GM18867 (cell line): ENCODE measurements at regions not wholly inside any gene's neighbourhood (a gene's known extent, or its start where the extent isn't known, plus 50 kb on each side); places are given as distances from the start of the nearest gene placed in this dataset.

Experiments
- ATAC-seq: cut with Tn5 transposase; IDR thresholded peaks from one replicate; pipeline ENCODE4 v1.9.1; 2021; ENCODE audit warnings: mild to moderate bottlenecking, moderate library complexity; ENCODE audit not compliant: unreplicated experiment

DNA sequence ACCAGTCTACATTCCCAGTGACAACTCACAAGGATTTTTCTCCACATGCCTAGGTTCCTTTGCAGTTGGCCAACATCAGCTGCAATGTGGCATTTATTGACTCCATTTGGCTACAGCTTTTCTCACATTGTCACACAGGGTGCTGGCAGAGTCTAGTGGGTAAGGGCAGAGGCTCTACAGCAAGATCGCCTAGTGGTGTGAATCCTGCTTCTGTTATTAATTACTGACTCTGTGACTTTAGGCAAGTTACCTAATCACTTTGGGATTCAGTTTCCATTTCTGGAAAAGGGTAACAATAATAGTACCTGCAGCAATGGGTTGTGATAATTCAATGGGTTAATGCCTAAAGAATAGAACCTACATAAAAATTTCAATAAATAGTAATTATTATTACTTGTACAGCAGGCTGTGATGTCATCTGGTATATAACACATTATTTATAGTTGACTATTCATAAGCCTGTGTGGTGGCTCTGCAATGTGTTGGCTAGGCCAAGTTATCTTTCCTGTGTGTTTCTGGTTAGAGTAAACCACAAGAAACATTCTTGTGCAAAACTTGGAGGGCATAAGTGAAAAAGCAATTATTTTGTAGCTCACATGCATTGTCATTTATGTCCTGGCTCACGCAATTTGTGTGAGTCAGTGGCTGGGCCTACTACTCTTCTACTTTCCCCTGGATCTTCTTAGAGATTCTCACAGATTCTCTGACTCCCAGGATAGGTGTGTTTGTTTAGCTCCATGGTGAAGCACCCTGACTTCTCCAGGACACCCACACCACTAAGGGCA is 59.5 kb downstream of the PTGS2 start:
- ATAC-seq, result no peak

DNA sequence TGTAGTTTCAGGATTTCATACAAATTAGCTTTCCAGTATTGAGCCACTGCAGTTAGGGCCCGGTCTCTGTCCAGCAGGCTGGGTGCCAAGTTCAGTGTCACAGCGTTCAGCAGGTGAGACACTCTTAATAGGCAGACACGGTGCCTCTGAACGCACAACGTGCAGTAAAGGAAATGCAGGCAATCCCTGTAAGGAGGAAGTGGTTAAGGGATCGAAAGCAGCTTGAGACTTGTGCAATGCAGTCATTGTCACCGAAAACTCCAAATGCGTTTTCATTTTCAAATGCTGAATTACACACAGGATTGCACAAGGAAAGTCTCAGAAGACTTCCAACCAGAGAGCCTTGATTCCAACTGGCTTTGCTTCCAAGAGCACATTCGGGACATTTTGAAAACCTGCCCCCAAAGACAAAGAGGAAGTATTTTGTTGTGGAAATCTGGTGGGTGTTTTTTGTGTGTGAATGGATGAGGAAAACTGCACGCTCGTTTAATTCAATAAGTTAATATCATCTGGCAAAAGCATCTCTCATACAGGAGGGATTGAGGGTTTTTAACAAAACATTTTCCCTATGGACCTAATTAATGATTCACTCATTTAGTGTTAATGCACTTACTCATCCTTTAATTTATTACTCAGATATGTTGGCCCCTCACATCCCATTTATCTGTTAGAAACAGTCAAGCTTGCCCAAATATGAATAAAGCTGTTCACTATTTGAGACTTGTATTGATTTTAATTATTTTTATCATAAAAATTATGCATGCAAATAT is 61.6 kb downstream of the PTGS2 start:
- ATAC-seq, result peak; percentile 99

DNA sequence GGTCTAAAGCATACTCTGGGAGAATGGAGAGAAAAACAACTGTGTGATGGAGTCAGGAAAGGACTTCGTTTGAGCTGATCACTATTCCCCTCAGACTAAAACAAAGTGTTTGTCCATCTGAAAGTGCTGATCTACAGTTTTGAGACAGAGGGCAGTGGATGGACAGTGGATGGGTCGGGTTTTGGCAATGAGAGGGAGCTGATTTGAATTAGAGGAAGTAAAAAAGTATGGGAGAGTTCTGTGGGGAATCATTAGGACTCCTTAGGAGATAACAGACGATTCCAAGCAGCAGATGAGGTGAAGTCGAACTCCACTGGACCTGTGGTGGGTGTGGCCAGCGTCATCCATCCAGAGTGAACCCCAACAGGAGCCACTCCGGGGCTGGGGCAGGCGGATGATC is 62.3 kb downstream of the PTGS2 start:
- peak; percentile 10 for ATAC-seq

DNA sequence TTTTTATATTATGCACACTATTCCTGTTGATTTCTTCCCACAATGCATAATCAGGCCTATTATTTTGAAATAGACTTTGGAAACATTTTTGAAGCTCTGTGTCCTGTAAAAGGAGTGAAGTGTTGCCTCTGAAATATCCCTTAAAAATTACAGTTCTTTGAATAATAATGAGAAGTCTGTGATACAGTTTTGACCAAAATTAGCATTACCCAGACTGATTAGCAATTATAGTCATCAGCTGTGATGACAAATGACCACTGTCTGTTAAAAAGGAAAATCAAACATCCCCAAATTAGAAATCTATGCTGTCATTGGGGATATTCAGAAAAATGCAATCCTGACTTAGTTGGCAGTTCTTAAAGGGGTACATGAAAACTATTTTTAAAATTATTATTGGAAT is 63.7 kb downstream of the PTGS2 start:
- no peak for ATAC-seq

DNA sequence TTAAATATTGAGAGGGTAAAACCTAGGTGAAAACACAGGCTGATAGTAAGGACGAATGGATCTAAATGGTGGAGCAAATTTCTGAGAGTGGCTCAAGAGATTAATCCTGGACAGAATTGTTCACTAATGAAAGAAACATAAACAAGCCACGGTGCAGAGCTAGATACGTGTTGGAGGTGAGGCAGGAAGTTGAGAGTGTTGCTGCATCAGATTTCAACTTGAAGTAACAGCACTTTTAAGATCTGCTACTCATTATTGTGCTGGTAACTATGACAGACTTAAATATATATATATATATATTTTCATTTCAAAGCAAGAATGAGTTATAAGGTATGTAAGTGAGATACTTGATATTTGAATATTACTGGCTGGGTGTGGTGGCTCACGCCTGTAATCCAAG is 64.9 kb downstream of the PTGS2 start:
- no peak for ATAC-seq

DNA sequence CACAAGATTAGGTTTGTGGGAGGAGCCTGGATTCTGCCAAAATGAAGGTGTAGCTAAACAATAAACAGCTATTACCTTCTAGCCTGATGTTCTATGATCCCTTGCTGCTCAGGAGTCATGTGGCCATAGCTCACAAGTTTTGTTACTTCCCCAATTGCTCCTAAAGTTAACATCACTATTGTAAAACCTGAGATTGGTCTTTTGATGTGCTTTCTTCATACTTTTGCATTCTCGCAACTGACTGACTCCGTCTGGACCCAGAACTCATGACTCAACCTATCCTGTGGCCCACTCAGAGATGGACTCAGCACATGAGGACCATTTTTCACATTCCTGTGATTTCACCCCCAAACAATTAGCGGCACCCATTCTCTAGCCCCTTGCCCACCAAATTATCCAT is 69.1 kb downstream of the PTGS2 start:
- no peak for ATAC-seq

DNA sequence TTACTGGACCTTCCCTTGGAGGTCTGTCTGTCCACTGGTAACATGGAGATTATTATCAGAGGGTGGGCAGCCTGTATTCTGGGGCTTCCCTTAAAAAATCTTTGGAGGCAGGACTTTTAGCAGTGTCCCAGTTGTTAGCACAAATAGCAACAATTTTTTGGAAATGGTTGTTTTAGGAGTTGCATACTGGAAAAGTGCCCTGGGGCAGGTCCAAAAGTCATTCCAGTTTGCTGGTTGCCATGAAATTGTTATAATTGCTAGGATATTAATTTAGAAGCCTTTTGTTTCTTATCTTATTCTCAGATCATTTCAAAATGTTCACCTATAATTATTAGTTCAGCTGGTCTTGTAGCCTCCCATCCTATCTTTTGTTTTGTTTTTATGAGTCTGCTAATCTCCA is 71.0 kb downstream of the PTGS2 start:
- no peak for ATAC-seq

DNA sequence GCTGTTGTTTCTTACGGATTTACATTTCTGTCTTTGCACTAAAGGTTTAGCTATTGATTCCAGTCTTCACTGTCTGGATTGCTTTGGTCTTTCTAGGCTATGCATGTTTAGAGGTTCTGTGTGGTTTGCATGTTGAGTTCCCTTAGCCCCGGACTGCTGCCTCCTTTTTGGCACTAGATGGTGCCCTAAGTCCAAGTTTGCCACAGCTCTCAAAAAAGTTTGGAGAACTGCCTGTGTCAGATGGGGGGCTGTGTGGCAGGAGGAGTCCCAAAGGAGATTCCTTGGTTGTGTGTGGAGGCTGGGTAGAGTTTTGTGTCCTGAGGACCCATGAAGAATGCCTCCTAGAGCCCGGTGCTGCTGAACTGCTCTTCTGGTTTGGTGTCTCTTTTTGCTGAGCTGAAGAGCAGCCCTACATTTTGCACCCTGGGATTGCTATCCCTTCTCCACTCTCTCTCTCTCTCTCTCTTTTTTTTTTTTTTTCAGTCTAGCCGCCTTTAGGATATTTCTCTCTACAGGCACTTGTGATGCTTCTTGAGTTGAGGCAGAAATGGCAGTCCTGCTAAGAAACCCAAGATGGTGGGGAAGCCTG is 74.4 kb downstream of the PTGS2 start:
- peak; percentile 91 for ATAC-seq

DNA sequence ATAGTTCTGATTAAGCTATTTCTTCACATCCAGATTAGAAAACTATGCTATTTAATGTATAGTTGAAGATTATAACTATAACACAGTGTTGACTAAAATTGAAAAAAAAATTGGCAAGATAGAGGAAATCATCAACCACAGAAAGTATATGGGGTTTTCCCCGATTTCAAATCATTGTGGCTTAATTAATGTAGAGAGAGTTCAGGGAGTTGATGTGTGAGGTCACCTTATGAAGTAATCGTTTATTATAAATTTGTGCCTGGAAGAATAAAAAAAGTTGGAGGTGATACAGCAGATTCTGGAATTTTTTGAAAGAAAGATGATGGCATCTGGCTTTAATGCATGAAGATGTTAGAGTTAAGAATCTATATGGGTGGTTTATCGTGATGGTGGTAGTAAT is 84.3 kb downstream of the PTGS2 start:
- peak; percentile 84 for ATAC-seq

DNA sequence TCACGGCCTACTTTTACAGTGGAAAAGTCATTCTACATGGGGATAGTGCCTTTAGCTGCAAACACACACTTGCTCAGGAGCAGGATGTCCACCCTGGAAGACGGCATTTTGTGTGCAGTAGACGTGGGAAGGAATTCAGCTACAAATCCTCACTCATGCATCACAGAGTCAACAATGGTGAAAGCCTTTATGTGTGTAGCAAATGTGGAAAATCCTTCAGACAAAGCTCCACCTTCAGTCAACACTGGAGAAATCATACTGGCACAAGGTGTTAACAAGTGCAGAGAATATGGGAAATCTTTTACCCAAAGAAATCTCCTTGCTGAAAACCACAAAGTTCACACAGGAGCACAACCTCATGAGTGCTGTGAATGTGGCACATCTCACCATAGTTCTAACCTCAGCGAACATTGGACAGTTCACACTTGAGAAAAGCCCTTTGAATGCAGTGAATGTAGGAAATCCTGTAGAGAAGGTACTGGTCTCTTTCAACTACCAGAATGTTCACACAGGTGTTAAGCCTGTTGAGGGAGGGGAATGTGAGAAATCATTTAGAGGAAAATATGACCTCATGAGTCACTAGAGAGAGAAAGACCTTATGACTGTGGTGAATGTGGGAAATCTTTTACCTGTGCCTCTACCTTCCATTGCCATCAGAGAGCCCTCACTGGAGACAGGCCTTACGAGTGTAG is 101.8 kb downstream of the PTGS2 start:
- ATAC-seq, result no peak

DNA sequence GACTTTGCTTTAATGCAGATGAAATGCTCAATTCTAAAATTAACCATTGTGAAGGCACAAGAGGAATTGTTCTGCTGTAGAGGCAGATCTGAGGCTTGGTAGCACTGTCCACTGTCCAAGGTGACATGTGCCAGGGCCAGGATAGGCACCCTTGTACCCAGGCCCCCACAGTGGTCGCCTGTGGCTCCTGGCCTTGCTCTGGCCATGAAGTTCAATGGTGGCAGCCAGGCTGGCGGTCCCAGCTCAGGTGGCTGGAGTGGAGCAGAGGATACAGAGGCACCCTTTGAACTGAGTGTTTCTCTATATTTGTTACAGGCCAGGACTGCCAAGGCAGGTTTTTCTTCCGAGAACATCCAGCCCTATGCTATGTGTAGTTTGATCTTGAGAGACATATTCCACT is 102.6 kb downstream of the PTGS2 start:
- ATAC-seq, result no peak

DNA sequence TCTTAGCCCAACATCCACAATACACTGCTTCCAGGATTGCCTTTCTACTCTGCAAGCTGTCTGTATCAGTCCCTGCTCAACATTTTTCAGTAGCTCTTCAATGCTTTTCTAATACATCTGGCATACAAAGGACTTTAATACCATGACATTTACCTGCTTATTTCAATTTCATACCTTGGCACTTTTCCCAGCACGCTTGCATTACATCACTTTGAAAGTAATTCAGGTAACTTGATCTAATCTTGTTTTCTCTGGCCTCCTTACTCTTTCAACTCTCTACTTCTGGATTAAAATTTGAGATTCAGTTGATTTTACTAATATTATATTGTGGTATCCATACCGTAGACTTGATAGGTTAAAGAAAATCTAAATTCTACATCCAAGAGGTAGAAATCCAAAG is 103.0 kb downstream of the PTGS2 start:
- ATAC-seq, result no peak

DNA sequence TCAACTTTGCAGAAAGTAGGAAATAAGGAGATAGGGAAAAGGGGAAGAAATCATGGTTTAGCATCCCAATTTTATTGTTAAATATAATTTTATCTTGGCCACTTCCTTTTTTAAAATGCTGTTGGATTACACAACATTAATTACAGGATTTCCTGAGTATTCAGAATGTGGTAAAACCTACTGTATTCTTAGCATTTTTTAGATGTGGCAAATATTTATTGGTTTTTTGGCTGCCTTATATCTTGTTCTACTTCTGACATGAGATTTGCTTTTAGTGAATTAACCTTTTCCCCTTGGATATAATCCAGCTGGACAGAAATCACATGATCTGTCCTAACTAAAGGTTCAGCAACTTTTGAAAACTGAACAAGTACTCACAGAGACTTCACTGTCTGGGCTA is 104.9 kb downstream of the PTGS2 start:
- ATAC-seq, result no peak

DNA sequence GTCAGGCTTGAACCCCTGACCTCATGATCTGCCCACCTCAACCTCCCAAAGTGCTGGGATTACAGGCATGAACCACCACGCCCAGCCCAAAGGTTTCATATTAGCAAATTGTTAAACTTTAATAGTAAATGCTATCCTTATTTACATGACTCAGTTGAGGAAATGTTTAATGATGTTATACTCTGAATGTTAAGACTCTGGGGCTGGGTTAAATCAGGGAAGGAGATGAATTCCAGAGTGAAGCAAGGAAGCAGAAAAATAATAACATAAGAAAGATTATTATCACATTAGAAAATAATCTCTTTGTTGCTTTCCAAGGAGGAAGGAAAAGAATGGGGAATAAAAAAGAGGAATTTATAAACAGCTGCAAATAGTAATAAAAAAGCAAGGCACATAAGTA is 105.3 kb downstream of the PTGS2 start:
- ATAC-seq, result no peak

DNA sequence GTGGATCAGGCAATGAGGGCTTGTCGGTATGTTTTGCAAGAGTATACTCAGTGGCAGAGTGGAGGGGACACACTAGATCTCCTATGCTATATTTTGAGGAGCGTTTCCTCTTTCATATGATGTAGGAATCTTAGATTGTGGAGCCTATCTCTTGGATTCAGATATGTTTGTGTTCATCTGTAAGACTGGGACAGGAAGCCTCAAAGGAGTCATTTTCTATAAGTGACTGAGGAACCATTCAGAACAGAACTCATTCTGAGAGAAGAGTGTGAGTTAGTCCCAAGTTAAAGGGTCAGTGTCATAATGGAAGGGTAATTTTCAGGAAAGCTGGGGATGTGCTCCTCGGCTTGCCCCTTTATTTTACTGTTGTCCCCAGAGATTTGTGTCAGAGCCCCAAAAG is 107.7 kb downstream of the PTGS2 start:
- no peak for ATAC-seq

DNA sequence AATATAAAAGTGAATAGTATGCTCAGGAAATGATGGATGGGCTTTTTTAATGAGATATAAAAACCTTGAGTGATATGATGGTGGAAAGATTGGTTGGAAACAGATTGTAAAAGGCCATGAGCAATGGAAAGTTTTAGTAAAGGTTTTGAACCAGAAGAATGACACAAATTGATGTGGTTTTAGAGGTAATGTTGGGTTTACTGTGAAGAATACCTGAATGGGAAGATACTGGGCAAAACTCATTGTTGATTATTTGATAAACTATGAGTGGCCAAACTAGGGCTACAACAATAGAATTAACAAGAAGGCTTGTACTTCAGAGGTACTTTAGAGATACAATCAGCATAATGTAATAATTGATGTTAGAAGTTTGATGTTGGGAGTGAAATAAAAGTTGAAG is 108.5 kb downstream of the PTGS2 start:
- no peak for ATAC-seq

DNA sequence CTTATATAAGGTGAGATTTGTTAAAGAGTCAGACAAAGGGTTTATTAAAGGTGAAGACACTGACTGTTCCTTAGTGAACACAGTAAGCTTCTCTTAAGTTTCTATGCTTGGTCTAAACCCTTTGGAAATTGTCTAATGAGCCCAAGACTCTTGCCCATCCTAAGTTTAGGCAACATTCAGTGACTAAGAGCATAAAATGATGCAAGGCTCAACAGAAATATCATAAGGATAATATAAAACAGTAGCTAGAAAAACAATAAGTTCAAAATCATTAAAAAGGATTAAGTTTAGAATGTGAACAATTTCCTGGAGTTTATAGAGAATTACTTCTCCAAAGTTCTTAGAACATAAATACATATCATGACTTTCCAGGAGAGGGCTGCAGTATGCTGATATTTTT is 108.9 kb upstream of the PDC start:
- ATAC-seq, result no peak

DNA sequence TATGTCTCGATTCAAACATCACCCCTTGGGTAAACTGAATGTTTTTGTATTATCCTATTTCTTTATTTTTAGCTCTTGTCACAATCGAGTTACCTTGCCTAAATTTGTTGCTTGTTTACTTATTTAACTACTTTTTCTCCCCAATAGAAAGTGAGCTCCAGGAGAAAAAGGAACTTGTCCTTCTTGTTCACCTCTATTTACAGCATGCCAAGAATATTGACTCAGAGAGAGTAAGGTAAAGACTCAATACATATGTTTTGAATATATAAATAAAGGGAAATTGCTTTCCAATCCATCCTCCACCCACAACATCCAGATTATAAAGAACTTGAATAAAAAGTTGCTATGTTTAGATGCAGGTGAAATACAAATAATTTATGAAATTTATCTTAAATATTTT is 107.3 kb upstream of the PDC start:
- no peak for ATAC-seq

DNA sequence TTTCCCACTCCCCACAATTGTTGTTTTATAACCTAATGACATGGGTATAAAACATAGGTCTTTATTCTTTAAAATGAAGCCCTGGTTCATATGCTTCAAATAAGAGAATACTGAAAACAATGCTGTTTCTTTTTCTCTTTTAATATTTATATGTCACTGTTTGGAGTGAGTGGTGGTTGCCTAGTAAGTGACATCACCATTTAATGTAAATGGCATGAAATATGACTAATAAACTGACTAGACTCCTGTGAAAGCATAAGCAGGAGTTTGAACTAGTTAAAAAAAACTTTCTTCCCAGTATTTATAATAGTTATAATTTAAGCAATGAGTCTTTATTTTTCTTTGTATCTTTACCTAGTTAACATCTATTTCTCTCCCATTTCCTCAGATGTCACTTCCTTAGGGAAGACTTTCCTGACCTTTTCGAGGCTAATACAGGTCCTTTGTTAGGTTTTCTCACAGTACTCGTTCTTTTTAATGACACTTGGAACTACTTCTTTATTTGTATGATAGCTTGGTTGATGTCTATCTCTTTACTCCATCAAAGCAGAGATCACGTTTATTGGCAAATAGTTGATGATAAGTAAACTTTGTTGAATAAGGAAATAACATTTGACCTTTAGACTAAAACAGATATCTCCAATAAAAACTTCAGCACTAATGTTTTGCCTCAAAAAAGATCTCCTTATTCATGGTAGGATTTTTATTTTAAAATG is 105.4 kb upstream of the PDC start:
- no peak for ATAC-seq

DNA sequence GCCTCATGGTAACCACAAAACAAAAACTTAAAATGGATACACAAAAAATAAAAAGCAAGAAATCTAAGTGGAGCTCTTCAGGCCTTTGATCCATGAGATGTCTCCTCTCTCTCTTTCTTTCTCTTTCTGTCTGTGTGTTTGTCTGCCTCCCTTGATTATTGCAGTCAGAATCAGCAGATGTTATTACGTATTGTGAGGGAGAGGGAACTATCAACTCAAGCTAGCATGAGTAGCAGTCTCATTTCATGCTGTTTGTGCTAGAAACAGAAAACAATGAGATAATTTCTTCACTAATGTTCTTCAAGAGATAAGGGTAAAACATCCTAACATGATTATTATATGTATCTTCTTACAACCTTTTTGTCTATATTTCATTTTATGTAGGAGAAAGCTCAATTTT is 103.7 kb upstream of the PDC start:
- no peak for ATAC-seq

DNA sequence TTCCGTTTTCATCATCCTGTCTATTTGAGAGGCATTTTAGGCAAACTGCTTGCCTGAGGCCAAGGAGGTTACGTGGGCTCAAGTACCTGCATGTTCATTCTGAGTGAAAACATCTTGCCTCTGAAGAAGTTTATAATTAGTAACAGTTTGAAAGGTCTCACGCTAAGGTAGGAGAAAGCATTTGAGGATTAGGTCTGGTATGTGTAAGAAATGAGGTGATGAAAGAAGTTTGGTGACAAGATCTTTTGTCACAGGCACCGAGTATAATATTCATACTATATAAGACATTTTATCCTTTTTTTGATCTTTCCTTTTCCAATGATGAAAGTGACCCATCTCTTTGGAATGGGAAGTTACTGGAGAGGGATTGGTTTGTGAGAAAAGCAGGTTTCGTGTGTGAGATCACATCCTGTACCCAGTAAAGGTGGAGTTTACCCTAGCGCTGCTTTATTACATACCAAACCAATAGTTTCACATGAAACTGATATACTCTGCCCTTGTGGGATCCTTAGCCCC is 98.7 kb upstream of the PDC start:
- ATAC-seq, result no peak
